GM12878 (cell line): ENCODE measurements at regions not wholly inside any gene's neighbourhood (a gene's known extent, or its start where the extent isn't known, plus 50 kb on each side); places are given as distances from the start of the nearest gene placed in this dataset.

Experiments
- ATAC-seq: fragments of 200-7000 bp; cut with Tn5 transposase; 3 replicates; pipeline ENCODE4 v1.9.1; 2020; ENCODE audit warnings: mild to moderate bottlenecking, moderate library complexity
- BruUV-seq: library from RNA; stranded (reverse); fragments of 400-500 nt; replicated peaks from 2 replicates; lab custom pipeline; 2021; lab: Mats Ljungman, UMichigan
- CTCF ChIA-PET: fragments of 300-600 bp; sonication (Branson Sonifier 250); formaldehyde crosslinking; extraction: SDS; loops from one replicate; lab custom pipeline; 2021; ENCODE audit warnings: inconsistent platforms; lab: Yijun Ruan, JAX
- POLR2A ChIA-PET: fragments of 350-600 bp; formaldehyde crosslinking; extraction: SDS; loops from one replicate; lab custom pipeline; 2021; ENCODE audit warnings: inconsistent platforms; lab: Charles Lee
- RAD21 ChIA-PET: fragments of 300-600 bp; sonication (Branson Sonifier 250); formaldehyde crosslinking; loops from one replicate; lab custom pipeline; 2023; ENCODE audit warnings: antibody characterized with exemption; ENCODE audit not compliant: unreplicated experiment; lab: Charles Lee
- SMC1A ChIA-PET: fragments of 300-600 bp; sonication (Branson Sonifier 250); formaldehyde crosslinking; loops from one replicate; lab custom pipeline; 2023; ENCODE audit not compliant: unreplicated experiment, uncharacterized antibody; lab: Charles Lee
- DNase-seq: peaks from one replicate; pipeline ENCODE4 v3.0.0-alpha.2; 2011; ENCODE audit warnings: low read depth, low spot score
- FAIRE-seq: peaks from 3 replicates; lab custom pipeline; 2011; peaks lifted over from hg19 to GRCh38; lab: Jason Lieb, UNC
- H2AFZ ChIP-seq: 2 replicates; pipeline ENCODE4 v1.6.0; 2011; ENCODE audit warnings: low read depth, low read length, control low read depth; ENCODE audit not compliant: control insufficient read depth
- H3K27ac ChIP-seq: 2 replicates; pipeline ENCODE4 v1.5.1; 2011; ENCODE audit warnings: control low read depth; ENCODE audit not compliant: control insufficient read depth, insufficient read depth
- H3K27me3 ChIP-seq, 2 experiments: replicated peaks in 1 of 2; 2 replicates each; pipeline versions ENCODE4 v1.6.0 to v1.6.1; 2011; ENCODE audit warnings: low read length in 1 of 2; ENCODE audit not compliant: control insufficient read depth in 2 of 2, insufficient read depth in 2 of 2
- H3K36me3 ChIP-seq, 2 experiments: 2 replicates each; pipeline ENCODE4 v1.5.1; 2011; ENCODE audit warnings: low read length in 1 of 2; ENCODE audit not compliant: control insufficient read depth in 2 of 2, insufficient read depth in 2 of 2
- H3K4me1 ChIP-seq: 2 replicates; pipeline ENCODE4 v1.6.1; 2011; ENCODE audit warnings: mild to moderate bottlenecking, low read length, moderate library complexity, mixed read lengths; ENCODE audit not compliant: control insufficient read depth, insufficient read depth
- H3K4me2 ChIP-seq: 2 replicates; pipeline ENCODE4 v1.6.0; 2011; ENCODE audit warnings: control low read depth; ENCODE audit not compliant: control insufficient read depth, insufficient read depth
- H3K4me3 ChIP-seq: fragments of 200-600 bp; sonication (generic); 2 replicates; pipeline ENCODE4 v1.5.1; 2016
- H3K79me2 ChIP-seq: 2 replicates; pipeline ENCODE4 v1.6.0; 2011; ENCODE audit warnings: low read length; ENCODE audit not compliant: control insufficient read depth, insufficient read depth
- H3K9ac ChIP-seq: 2 replicates; pipeline ENCODE4 v1.8.0; 2011; ENCODE audit warnings: low read length, control low read depth, mixed read lengths; ENCODE audit not compliant: control insufficient read depth, insufficient read depth
- H3K9me3 ChIP-seq: replicated peaks from 3 replicates; pipeline ENCODE4 v1.5.1; 2011; ENCODE audit warnings: mild to moderate bottlenecking, low read length; ENCODE audit not compliant: control insufficient read depth, insufficient read depth
- H4K20me1 ChIP-seq: 2 replicates; pipeline ENCODE4 v1.6.0; 2011; ENCODE audit not compliant: control insufficient read depth, insufficient read depth
- BCL11A ChIP-seq: IDR thresholded peaks from 2 replicates; pipeline ENCODE4 v1.6.1; 2011; ENCODE audit warnings: low read depth, low read length
- BCLAF1 ChIP-seq: fragments of 450-650 bp; IDR thresholded peaks from 2 replicates; pipeline ENCODE4 v1.6.1; 2017; ENCODE audit warnings: antibody characterized with exemption, mild to moderate bottlenecking, moderate library complexity
- CTCF ChIP-seq, 3 experiments: IDR thresholded peaks in 2 of 3; conservative IDR thresholded peaks in 1 of 3; 2 replicates each; pipeline ENCODE4 v1.5.1; 2011; ENCODE audit warnings: low read depth in 3 of 3, low read length in 3 of 3, mild to moderate bottlenecking in 3 of 3, control low read depth in 2 of 3, moderate library complexity in 2 of 3, inconsistent platforms in 1 of 3, mixed read lengths in 1 of 3; ENCODE audit not compliant: control insufficient read depth in 2 of 3, insufficient read depth in 1 of 3; ENCODE audit errors: extremely low read depth in 1 of 3
- GABPA ChIP-seq: IDR thresholded peaks from 2 replicates; pipeline ENCODE4 v1.6.1; 2014; ENCODE audit warnings: antibody characterized with exemption, low read depth, mild to moderate bottlenecking, inconsistent platforms
- GATAD2B ChIP-seq: fragments of 450-650 bp; conservative IDR thresholded peaks from 2 replicates; pipeline ENCODE4 v1.6.1; 2017; ENCODE audit warnings: low read depth, mild to moderate bottlenecking, moderate library complexity
- HDAC6 ChIP-seq: fragments of 200-600 bp; sonication (generic); IDR thresholded peaks from one replicate; pipeline ENCODE4 v1.8.0; 2017; ENCODE audit warnings: antibody characterized with exemption; ENCODE audit not compliant: unreplicated experiment
- IRF4 ChIP-seq: IDR thresholded peaks from 2 replicates; pipeline ENCODE4 v1.6.1; 2011; ENCODE audit warnings: low read depth, low read length
- KAT2A ChIP-seq: conservative IDR thresholded peaks from 2 replicates; pipeline ENCODE4 v1.6.1; 2011; ENCODE audit warnings: low read depth, low read length; ENCODE audit not compliant: control insufficient read depth
- NFYB ChIP-seq: IDR thresholded peaks from 2 replicates; pipeline ENCODE4 v1.6.1; 2011; ENCODE audit warnings: low read depth, mild to moderate bottlenecking, low read length, improper control_type of control experiment, moderate library complexity; ENCODE audit not compliant: insufficient read depth
- RAD51 ChIP-seq: fragments of 450-650 bp; IDR thresholded peaks from 2 replicates; pipeline ENCODE4 v1.6.1; 2016; ENCODE audit warnings: moderate library complexity, mild to moderate bottlenecking, inconsistent platforms
- RCOR1 ChIP-seq: conservative IDR thresholded peaks from 2 replicates; pipeline ENCODE4 v1.6.1; 2012; ENCODE audit warnings: low read depth, low read length, improper control_type of control experiment
- SIX5 ChIP-seq: IDR thresholded peaks from 2 replicates; pipeline ENCODE4 v1.6.1; 2011; ENCODE audit warnings: mild to moderate bottlenecking, low read depth, low read length, moderate library complexity; ENCODE audit not compliant: severe bottlenecking
- SP1 ChIP-seq: IDR thresholded peaks from one replicate; pipeline ENCODE4 v1.6.1; 2011; ENCODE audit warnings: low read depth, low read length
- USF1 ChIP-seq: IDR thresholded peaks from 2 replicates; pipeline ENCODE4 v1.6.1; 2011; ENCODE audit warnings: borderline replicate concordance, low read depth, mild to moderate bottlenecking, moderate library complexity, mixed read lengths, low read length; ENCODE audit not compliant: insufficient read depth; ENCODE audit errors: extremely low read length
- ZNF217 ChIP-seq: fragments of 450-650 bp; IDR thresholded peaks from 2 replicates; pipeline ENCODE4 v1.6.1; 2017; ENCODE audit warnings: antibody characterized with exemption, mild to moderate bottlenecking
- ZNF687 ChIP-seq: fragments of 450-650 bp; IDR thresholded peaks from 2 replicates; pipeline ENCODE4 v1.6.1; 2017; ENCODE audit warnings: mild to moderate bottlenecking, moderate library complexity
- WGBS: methylation state at CpG from one replicate; pipeline ENCODE4 v1.1.6; 2016; ENCODE audit warnings: low lambda C conversion rate; ENCODE audit not compliant: insufficient replicate concordance, insufficient coverage; ENCODE audit errors: missing lambda C conversion rate; 5-methylcytosine and 5-hydroxymethylcytosine counted together
- in situ Hi-C: fragments of 300-500 bp; cut with MboI; formaldehyde crosslinking; loops from 9 replicates; pipeline ENCODE4 v1.14.3; 2018; ENCODE audit warnings: mixed read lengths
- intact Hi-C: fragments of 100-400 bp; cut with micrococcal nuclease; formaldehyde crosslinking; loops from one replicate; pipeline ENCODE4 v1.14.2; 2022; ENCODE audit not compliant: unreplicated experiment

- no peak overlapping the region for H3K9ac ChIP-seq
- ChIA-PET RAD21 (no interaction called here), SMC1A (no interaction called here), POLR2A (no interaction called here), CTCF (no interaction called here)
- no peak overlapping the region for H3K4me3 ChIP-seq
- DNase-seq (no peak), ATAC-seq (no peak), FAIRE-seq (no peak)
- no peak overlapping the region for H3K4me2 ChIP-seq
- H3K27me3 ChIP-seq: no peaks in the 10 kb centered on the region
- H3K27ac ChIP-seq: no peak overlapping the region
- no peaks in the 10 kb centered on the region for H3K9me3 ChIP-seq
- 11% methylated on average over 10 of the region's 10 CpGs for WGBS
- no peaks in the 10 kb centered on the region for H3K36me3 ChIP-seq
- H3K79me2 ChIP-seq: no peaks in the 10 kb centered on the region
- in situ Hi-C loops: no loop called here
- H4K20me1 ChIP-seq: no peaks in the 10 kb centered on the region
- BruUV-seq: no TSS peak
- H2AFZ ChIP-seq: no peak overlapping the region
- H3K4me1 ChIP-seq: no peaks in the 10 kb centered on the region
- intact Hi-C loops: no loop called here
- TF ChIP-seq USF1 (no peak), SP1 (no peak), GABPA (no peak), NFYB (no peak), HDAC6 (no peak), GATAD2B (no peak), ZNF687 (no peak), KAT2A (no peak), ZNF217 (no peak), CTCF (IDR thresholded peaks at IDR 0.05 in 2 of 3, conservative IDR thresholded peaks at IDR 0.05 in 1 of 3; ENCODE audit: control insufficient read depth in 2 of 3, extremely low read depth in 1 of 3, insufficient read depth in 1 of 3, low read depth in 3 of 3, low read length in 3 of 3) (no peak), BCLAF1 (no peak), SIX5 (no peak), BCL11A (no peak), RCOR1 (no peak), RAD51 (no peak), IRF4 (no peak)
These were observed 197.6 kb downstream of the LIPI start for GRCh38 chr21:14013056-14013603.
